ENCODE measurements at regions not wholly inside any gene's neighbourhood (a gene's known extent, or its start where the extent isn't known, plus 50 kb on each side); places are given as distances from the start of the nearest gene placed in this dataset.

- no peaks in the 10 kb centered on the region for H3K79me2 ChIP-seq (ENCODE audit: low read length)
- no peak overlapping the region for H2AFZ ChIP-seq (ENCODE audit: low read length)
- H3K9me2 ChIP-seq (replicated peaks; ENCODE audit: insufficient read depth, low read length) = no peaks in the 10 kb centered on the region
- H3K27ac ChIP-seq (ENCODE audit: low read length) = no peak overlapping the region
- H3K27me3 ChIP-seq (ENCODE audit: low read length) = no peaks in the 10 kb centered on the region
- H3K36me3 ChIP-seq (ENCODE audit: insufficient read depth, low read length) = no peaks in the 10 kb centered on the region
- no peak overlapping the region for H3K4me3 ChIP-seq (ENCODE audit: low read length)
- H3K4me1 ChIP-seq (ENCODE audit: low read length) = no peaks in the 10 kb centered on the region
- H3K9ac ChIP-seq (ENCODE audit: low read length) = no peak overlapping the region
- no peaks in the 10 kb centered on the region for H4K20me1 ChIP-seq (ENCODE audit: insufficient read depth, low read depth, low read length)
- no peak for DNase-seq
- no peaks in the 10 kb centered on the region for H3K9me3 ChIP-seq (ENCODE audit: low read length)
- H3K4me2 ChIP-seq (ENCODE audit: low read depth, low read length, poor library complexity, severe bottlenecking) = no peak overlapping the region
Measured at GRCh38 chr10:111515706-111516105, 438.9 kb downstream of the ADRA2A start.

- Histone ChIP-seq H4K20me1 (ENCODE audit: insufficient read depth, low read depth, low read length) (no peaks in the 10 kb centered on the region), H3K36me3 (ENCODE audit: insufficient read depth, low read length) (no peaks in the 10 kb centered on the region), H3K4me2 (ENCODE audit: low read depth, low read length, poor library complexity, severe bottlenecking) (no peak overlapping the region), H3K4me1 (ENCODE audit: low read length) (no peaks in the 10 kb centered on the region), H3K27ac (ENCODE audit: low read length) (no peak overlapping the region), H3K79me2 (ENCODE audit: low read length) (no peaks in the 10 kb centered on the region), H3K9me3 (ENCODE audit: low read length) (no peaks in the 10 kb centered on the region), H3K9ac (ENCODE audit: low read length) (no peak overlapping the region), H3K27me3 (ENCODE audit: low read length) (no peaks in the 10 kb centered on the region), H3K4me3 (ENCODE audit: low read length) (no peak overlapping the region), H2AFZ (ENCODE audit: low read length) (no peak overlapping the region), H3K9me2 (replicated peaks; ENCODE audit: insufficient read depth, low read length) (no peaks in the 10 kb centered on the region)
- no peak for DNase-seq
Measured at GRCh38 chr10:111516144-111516543, 439.3 kb downstream of the ADRA2A start.

GRCh38 chr10:111522141-111522540 is 445.3 kb downstream of the ADRA2A start:
- Histone ChIP-seq H3K9me3 (ENCODE audit: low read length) (no peaks in the 10 kb centered on the region), H3K79me2 (ENCODE audit: low read length) (no peaks in the 10 kb centered on the region), H3K4me1 (ENCODE audit: low read length) (no peaks in the 10 kb centered on the region), H3K9me2 (replicated peaks; ENCODE audit: insufficient read depth, low read length) (no peaks in the 10 kb centered on the region), H2AFZ (ENCODE audit: low read length) (no peak overlapping the region), H3K4me3 (ENCODE audit: low read length) (no peak overlapping the region), H3K9ac (ENCODE audit: low read length) (no peak overlapping the region), H3K36me3 (ENCODE audit: insufficient read depth, low read length) (no peaks in the 10 kb centered on the region), H3K27me3 (ENCODE audit: low read length) (no peaks in the 10 kb centered on the region), H3K27ac (ENCODE audit: low read length) (no peak overlapping the region), H3K4me2 (ENCODE audit: low read depth, low read length, poor library complexity, severe bottlenecking) (no peak overlapping the region), H4K20me1 (ENCODE audit: insufficient read depth, low read depth, low read length) (no peaks in the 10 kb centered on the region)
- DNase-seq = no peak

- H3K36me3 ChIP-seq (ENCODE audit: insufficient read depth, low read length) = no peaks in the 10 kb centered on the region
- H3K4me1 ChIP-seq (ENCODE audit: low read length) = no peaks in the 10 kb centered on the region
- no peaks in the 10 kb centered on the region for H3K9me2 ChIP-seq (replicated peaks; ENCODE audit: insufficient read depth, low read length)
- H3K9ac ChIP-seq (ENCODE audit: low read length) = no peak overlapping the region
- no peak overlapping the region for H2AFZ ChIP-seq (ENCODE audit: low read length)
- no peak overlapping the region for H3K4me2 ChIP-seq (ENCODE audit: low read depth, low read length, poor library complexity, severe bottlenecking)
- H3K79me2 ChIP-seq (ENCODE audit: low read length) = no peaks in the 10 kb centered on the region
- no peaks in the 10 kb centered on the region for H3K27me3 ChIP-seq (ENCODE audit: low read length)
- H3K4me3 ChIP-seq (ENCODE audit: low read length) = no peak overlapping the region
- no peaks in the 10 kb centered on the region for H3K9me3 ChIP-seq (ENCODE audit: low read length)
- H4K20me1 ChIP-seq (ENCODE audit: insufficient read depth, low read depth, low read length) = no peaks in the 10 kb centered on the region
- no peak overlapping the region for H3K27ac ChIP-seq (ENCODE audit: low read length)
- no peak for DNase-seq
Measured at GRCh38 chr10:111522551-111522950, 445.7 kb downstream of the ADRA2A start.

GRCh38 chr10:111523016-111523415 is 446.2 kb downstream of the ADRA2A start:
- Histone ChIP-seq H3K9me2 (replicated peaks; ENCODE audit: insufficient read depth, low read length) (no peaks in the 10 kb centered on the region), H3K9me3 (ENCODE audit: low read length) (no peaks in the 10 kb centered on the region), H3K27ac (ENCODE audit: low read length) (no peak overlapping the region), H2AFZ (ENCODE audit: low read length) (no peak overlapping the region), H3K9ac (ENCODE audit: low read length) (no peak overlapping the region), H3K4me3 (ENCODE audit: low read length) (no peak overlapping the region), H3K4me1 (ENCODE audit: low read length) (no peaks in the 10 kb centered on the region), H4K20me1 (ENCODE audit: insufficient read depth, low read depth, low read length) (no peaks in the 10 kb centered on the region), H3K36me3 (ENCODE audit: insufficient read depth, low read length) (no peaks in the 10 kb centered on the region), H3K4me2 (ENCODE audit: low read depth, low read length, poor library complexity, severe bottlenecking) (no peak overlapping the region), H3K27me3 (ENCODE audit: low read length) (no peaks in the 10 kb centered on the region), H3K79me2 (ENCODE audit: low read length) (no peaks in the 10 kb centered on the region)
- DNase-seq = no peak

GRCh38 chr10:111524134-111524533 is 447.3 kb downstream of the ADRA2A start:
- no peak overlapping the region for H3K4me2 ChIP-seq (ENCODE audit: low read depth, low read length, poor library complexity, severe bottlenecking)
- no peak for DNase-seq
- H3K4me1 ChIP-seq (ENCODE audit: low read length) = no peaks in the 10 kb centered on the region
- no peaks in the 10 kb centered on the region for H3K79me2 ChIP-seq (ENCODE audit: low read length)
- no peak overlapping the region for H2AFZ ChIP-seq (ENCODE audit: low read length)
- H3K27ac ChIP-seq (ENCODE audit: low read length) = no peak overlapping the region
- no peaks in the 10 kb centered on the region for H3K27me3 ChIP-seq (ENCODE audit: low read length)
- H3K9me3 ChIP-seq (ENCODE audit: low read length) = no peaks in the 10 kb centered on the region
- no peak overlapping the region for H3K4me3 ChIP-seq (ENCODE audit: low read length)
- H3K9me2 ChIP-seq (replicated peaks; ENCODE audit: insufficient read depth, low read length) = no peaks in the 10 kb centered on the region
- no peaks in the 10 kb centered on the region for H3K36me3 ChIP-seq (ENCODE audit: insufficient read depth, low read length)
- no peaks in the 10 kb centered on the region for H4K20me1 ChIP-seq (ENCODE audit: insufficient read depth, low read depth, low read length)
- H3K9ac ChIP-seq (ENCODE audit: low read length) = no peak overlapping the region

GRCh38 chr10:111525696-111526095 is 448.9 kb downstream of the ADRA2A start:
- H3K9ac ChIP-seq (ENCODE audit: low read length) = no peak overlapping the region
- no peaks in the 10 kb centered on the region for H3K4me1 ChIP-seq (ENCODE audit: low read length)
- H2AFZ ChIP-seq (ENCODE audit: low read length) = no peak overlapping the region
- no peak overlapping the region for H3K4me3 ChIP-seq (ENCODE audit: low read length)
- no peaks in the 10 kb centered on the region for H3K9me3 ChIP-seq (ENCODE audit: low read length)
- no peaks in the 10 kb centered on the region for H3K79me2 ChIP-seq (ENCODE audit: low read length)
- no peak for DNase-seq
- H3K9me2 ChIP-seq (replicated peaks; ENCODE audit: insufficient read depth, low read length) = no peaks in the 10 kb centered on the region
- no peak overlapping the region for H3K27ac ChIP-seq (ENCODE audit: low read length)
- no peak overlapping the region for H3K4me2 ChIP-seq (ENCODE audit: low read depth, low read length, poor library complexity, severe bottlenecking)
- no peaks in the 10 kb centered on the region for H3K36me3 ChIP-seq (ENCODE audit: insufficient read depth, low read length)
- no peaks in the 10 kb centered on the region for H3K27me3 ChIP-seq (ENCODE audit: low read length)
- no peaks in the 10 kb centered on the region for H4K20me1 ChIP-seq (ENCODE audit: insufficient read depth, low read depth, low read length)

- H3K27me3 ChIP-seq (ENCODE audit: low read length) = no peaks in the 10 kb centered on the region
- no peaks in the 10 kb centered on the region for H4K20me1 ChIP-seq (ENCODE audit: insufficient read depth, low read depth, low read length)
- DNase-seq = no peak
Measured at GRCh38 chr10:111531690-111532089, 454.9 kb downstream of the ADRA2A start.

GRCh38 chr10:111532139-111532538 is 455.3 kb downstream of the ADRA2A start:
- H4K20me1 ChIP-seq (ENCODE audit: insufficient read depth, low read depth, low read length) = no peaks in the 10 kb centered on the region
- no peak overlapping the region for H3K4me3 ChIP-seq (ENCODE audit: low read length)
- no peaks in the 10 kb centered on the region for H3K27me3 ChIP-seq (ENCODE audit: low read length)
- no peaks in the 10 kb centered on the region for H3K9me3 ChIP-seq (ENCODE audit: low read length)
- no peak overlapping the region for H2AFZ ChIP-seq (ENCODE audit: low read length)
- no peaks in the 10 kb centered on the region for H3K4me1 ChIP-seq (ENCODE audit: low read length)
- no peak overlapping the region for H3K4me2 ChIP-seq (ENCODE audit: low read depth, low read length, poor library complexity, severe bottlenecking)
- no peaks in the 10 kb centered on the region for H3K79me2 ChIP-seq (ENCODE audit: low read length)
- H3K27ac ChIP-seq (ENCODE audit: low read length) = no peak overlapping the region
- H3K9me2 ChIP-seq (replicated peaks; ENCODE audit: insufficient read depth, low read length) = no peaks in the 10 kb centered on the region
- no peak for DNase-seq
- no peaks in the 10 kb centered on the region for H3K36me3 ChIP-seq (ENCODE audit: insufficient read depth, low read length)
- no peak overlapping the region for H3K9ac ChIP-seq (ENCODE audit: low read length)

More at GRCh38 chr10:111531690-111532089, 454.9 kb downstream of the ADRA2A start:
- Histone ChIP-seq H3K9me3 (ENCODE audit: low read length) (no peaks in the 10 kb centered on the region), H3K4me1 (ENCODE audit: low read length) (no peaks in the 10 kb centered on the region), H3K27ac (ENCODE audit: low read length) (no peak overlapping the region), H2AFZ (ENCODE audit: low read length) (no peak overlapping the region), H3K4me2 (ENCODE audit: low read depth, low read length, poor library complexity, severe bottlenecking) (no peak overlapping the region), H3K9me2 (replicated peaks; ENCODE audit: insufficient read depth, low read length) (no peaks in the 10 kb centered on the region), H3K79me2 (ENCODE audit: low read length) (no peaks in the 10 kb centered on the region), H3K9ac (ENCODE audit: low read length) (no peak overlapping the region), H3K36me3 (ENCODE audit: insufficient read depth, low read length) (no peaks in the 10 kb centered on the region), H3K4me3 (ENCODE audit: low read length) (no peak overlapping the region)

Measured in Karpas-422 (cell line).